Activated T-cell treated with anti-CD3 and anti-CD28 coated beads, Interleukin-2, amount 50 U/mL, for 48 hours (primary cell): ENCODE measurements at regions not wholly inside any gene's neighbourhood (a gene's known extent, or its start where the extent isn't known, plus 50 kb on each side); places are given as distances from the start of the nearest gene placed in this dataset.
"Not testable (repeated sequence)": the region's sequence is repeated elsewhere in the genome, so short reads cannot be mapped to it uniquely, and the experiment has no call there.

Experiments used
- DNase-seq, 2 experiments: peaks; one replicate each; pipeline ENCODE4 v3.0.0-alpha.2; 2020

GRCh38 chr4:127256500-127256899, 376.3 kb upstream of the INTU start:
- no peak for DNase-seq

DNA sequence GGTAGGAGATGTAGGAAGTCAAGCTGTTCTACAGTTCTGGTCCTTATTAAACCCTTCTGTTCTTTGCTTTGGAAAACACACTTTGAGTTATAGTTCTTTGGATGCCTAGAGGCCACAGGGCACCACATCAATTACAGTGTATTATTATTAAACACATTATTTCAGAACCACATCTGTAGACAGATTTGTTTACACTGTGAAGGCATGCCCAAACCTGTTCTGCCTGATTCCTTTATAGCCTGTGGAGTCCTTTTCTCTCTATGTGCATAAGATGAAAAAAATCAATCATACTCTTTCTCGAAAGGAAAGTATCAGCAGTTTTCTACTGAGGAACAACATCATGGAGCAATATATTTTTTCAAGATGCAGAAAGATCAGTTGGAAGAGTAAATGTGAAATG, 371.3 kb upstream of the INTU start:
- DNase-seq = no peak

DNA sequence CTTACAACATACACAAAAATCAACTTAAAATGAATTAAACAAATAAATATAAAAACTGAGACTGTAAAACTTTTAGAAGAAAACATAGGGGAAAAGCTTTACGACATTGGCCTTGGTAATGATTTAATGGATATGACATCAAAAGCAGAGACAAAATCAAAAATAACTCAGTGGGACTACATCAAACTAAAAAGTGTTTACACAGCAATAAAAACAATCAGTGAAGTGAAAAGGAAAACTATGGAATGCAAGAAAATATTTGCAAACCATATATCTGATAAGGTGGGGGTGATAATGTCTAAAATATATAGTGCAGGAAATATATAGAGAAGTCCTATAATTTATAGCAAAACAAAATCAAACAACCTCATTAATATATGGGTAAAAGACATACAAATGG, 364.4 kb upstream of the INTU start:
- no peak for DNase-seq

- not testable (repeated sequence) for DNase-seq
Measured at GRCh38 chr4:127277023-127277422, 355.7 kb upstream of the INTU start.

- DNase-seq = no peak
Measured at GRCh38 chr4:127284236-127284635, 348.5 kb upstream of the INTU start.

DNA sequence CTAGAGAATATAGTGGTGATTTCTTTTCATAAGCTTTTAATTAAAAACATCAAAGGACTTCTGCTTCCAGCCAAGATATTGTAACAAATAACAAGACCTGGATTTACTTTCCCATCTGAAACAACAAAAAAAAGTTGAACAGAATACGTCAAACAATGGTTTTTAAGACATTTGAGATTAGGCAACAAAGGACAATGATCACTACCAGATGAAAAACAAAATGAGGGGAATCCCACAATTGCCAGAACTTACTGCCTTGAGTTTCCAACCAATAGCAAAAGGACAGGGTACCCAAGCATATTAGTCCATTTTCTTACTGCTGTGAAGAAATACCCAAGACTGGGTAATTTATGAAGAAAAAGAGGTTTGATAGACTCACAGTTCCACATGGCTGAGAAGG, 341.4 kb upstream of the INTU start:
- DNase-seq = no peak

DNA sequence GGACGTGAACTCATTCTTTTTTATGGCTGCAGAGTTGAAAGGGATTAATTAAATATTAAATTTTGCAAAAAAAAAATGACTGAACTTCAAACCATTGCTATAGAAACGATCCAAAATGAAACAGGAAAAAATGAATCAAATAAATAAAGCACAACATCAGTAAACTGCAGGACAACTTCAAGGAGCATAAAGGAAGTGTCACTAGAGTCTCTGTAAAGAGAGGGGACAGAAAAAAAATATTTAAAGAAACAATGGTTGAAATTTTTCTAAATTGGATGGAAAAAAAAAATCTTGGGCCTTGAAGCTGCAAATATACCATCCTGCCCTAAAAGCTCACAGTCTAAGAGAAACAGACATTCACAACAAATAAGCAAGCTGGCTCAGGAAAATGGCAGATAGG, 339.3 kb upstream of the INTU start:
- DNase-seq = no peak

- no peak for DNase-seq
Measured at GRCh38 chr4:127304356-127304755, 328.4 kb upstream of the INTU start.

DNA sequence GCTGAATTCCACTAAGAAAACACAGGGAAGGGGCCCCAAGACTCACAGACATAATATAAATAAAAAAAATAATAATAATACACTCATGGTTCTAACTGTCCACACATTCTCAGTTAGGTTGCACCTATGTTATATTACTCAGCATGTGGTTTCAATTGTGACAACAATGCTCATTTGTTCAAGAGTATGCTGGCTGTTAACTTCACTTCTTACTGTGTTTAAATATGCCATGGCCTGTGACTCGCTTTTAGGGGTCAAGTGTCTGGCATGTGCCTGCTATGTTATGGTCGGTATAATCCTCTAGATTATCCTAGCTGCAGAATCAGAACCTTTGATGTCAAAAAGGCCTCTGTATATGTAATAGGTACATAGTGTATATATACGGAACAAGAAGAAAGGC, 324.8 kb upstream of the INTU start:
- DNase-seq = no peak

DNA sequence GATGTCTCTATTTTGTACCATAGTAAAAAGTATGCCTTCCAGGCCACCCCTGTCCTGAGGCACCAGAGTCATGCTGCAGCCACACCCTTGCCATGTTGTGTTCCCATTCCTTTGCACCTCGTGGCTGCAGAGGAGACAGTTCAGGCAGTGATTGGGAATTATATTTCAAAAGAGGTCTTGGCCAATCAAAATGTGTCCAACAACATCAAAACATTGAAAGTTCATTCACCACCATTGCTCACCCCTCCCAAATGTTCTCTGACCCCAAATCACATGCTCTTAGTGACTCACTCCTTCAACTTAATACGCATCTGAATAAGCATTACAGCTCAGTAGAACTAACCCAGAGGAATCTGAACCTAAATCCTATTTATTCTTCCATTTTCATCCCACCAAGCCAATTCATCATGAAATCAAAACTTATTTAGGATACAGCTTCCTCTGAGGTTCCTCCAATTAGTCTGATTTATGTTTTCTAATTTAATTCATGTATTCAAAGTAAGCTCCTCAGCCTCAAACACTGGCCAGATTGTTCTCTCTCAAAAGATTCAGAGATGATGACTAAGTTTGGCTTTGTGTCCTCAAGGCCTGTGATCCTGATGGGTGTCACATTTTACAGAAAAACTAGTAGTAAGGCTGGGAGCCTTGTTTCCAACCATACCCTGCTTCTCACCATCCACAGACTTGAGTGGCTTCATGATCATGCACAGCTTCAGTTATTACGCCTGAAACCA, 323.2 kb upstream of the INTU start:
- no peak for DNase-seq

- no peak for DNase-seq
Measured at GRCh38 chr4:127311371-127311770, 321.4 kb upstream of the INTU start.

- DNase-seq = no peak
Measured at GRCh38 chr4:127311924-127312323, 320.8 kb upstream of the INTU start.

GRCh38 chr4:127313767-127314166, 319.0 kb upstream of the INTU start:
- DNase-seq = no peak

GRCh38 chr4:127327491-127327890, 305.3 kb upstream of the INTU start:
- DNase-seq = no peak

- DNase-seq = no peak
Measured at GRCh38 chr4:127335073-127335620, 297.6 kb upstream of the INTU start.

DNA sequence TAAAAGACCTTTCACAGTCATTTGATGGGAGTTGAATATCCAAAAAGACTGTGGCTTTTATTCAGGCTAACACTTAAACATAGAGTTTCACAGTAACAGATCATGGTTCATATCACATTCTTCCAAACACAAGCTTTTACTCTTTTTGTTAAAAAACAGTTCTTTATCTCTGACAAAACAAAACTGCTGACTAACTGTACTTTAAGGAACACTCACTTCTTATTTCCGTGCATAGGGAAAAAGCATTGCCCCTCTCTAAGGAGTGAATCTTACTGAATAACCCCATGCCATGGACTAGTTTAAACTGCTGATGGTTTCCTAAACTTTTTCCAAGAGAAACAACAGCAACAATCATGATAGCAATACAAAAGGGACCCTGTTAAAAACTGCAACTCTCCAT, 297.0 kb upstream of the INTU start:
- DNase-seq = no peak

GRCh38 chr4:127343123-127343522, 289.6 kb upstream of the INTU start:
- DNase-seq = not testable (repeated sequence)

DNA sequence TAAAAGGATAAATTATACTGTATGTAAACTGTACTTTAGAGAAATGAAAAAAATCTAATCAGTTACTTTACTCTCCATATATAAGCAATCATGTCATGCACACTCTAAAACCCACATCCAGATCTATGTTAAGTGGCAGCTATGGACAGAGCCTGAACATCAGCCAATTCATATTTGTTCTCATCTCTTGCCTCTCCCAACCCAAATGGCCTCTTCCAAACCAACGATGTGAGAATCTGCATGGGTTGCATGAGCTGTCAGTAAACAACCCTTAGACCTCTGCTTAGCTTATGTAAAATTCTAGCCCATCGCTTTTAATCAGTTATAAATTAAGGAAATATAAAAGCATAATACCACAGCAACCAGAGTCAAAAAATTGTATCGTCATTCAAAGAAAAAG, 288.7 kb upstream of the INTU start:
- DNase-seq = no peak

DNA sequence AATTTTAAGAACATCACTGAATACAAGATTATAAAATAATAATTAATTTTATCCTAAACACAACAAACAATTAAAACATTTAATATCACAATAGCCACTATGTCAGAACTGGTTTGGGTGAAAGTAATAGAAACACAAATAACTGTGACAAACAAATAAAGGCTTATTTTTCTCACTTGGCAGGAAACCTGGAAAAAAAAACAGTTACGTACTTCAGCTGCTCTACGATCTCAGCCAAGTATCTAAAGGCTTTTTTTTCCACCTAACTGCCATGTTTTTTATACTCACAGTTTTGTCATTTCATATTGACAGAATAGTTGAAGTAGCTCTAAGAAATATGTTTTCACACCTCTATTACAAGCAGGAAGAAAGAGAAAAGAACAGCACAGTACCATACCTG, 284.8 kb upstream of the INTU start:
- DNase-seq = no peak

DNA sequence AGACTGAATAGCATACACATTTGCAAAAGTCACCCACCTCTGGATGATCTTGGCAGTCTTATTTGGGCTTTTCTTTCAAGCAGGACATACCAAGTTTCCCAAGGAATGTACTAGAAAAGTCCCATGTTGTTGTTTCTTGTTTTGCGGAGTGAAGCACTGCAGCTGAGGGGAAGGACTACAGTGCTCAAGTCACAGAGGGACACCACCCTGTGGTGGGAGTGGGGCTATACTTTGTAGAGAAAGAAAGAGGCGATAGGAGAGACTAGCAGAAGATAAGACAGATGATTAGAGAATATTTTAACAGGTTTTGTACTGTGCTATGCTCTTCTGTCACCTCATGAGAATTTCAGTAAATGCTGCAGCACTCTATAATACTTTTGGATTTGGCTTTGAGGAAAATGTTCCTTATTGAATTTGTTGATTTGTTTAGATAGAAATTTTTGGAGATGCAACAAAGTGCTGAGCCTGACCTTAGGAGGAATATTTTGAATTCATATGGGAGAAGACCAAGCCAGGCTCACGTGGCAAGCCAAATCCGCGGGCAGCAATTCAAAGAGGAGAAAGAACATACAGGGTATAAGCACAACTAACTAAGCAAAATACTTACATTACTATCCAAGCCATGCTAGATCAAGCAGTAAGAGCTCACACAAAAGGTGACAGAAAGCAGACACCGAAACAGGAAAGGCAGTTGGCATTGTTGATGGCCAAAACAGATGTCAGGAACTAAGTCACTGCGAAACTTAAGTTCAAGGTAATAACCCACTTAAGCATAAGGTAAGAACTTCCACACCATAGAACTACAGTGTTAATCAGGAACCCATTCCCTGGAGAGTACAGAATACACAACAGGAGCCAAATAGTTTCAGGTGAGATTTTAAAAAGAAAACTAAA, 280.3 kb upstream of the INTU start:
- DNase-seq = no peak

- DNase-seq = no peak
Measured at GRCh38 chr4:127355743-127356142, 277.0 kb upstream of the INTU start.

- no peak for DNase-seq
Measured at GRCh38 chr4:127357765-127358164, 275.0 kb upstream of the INTU start.

DNA sequence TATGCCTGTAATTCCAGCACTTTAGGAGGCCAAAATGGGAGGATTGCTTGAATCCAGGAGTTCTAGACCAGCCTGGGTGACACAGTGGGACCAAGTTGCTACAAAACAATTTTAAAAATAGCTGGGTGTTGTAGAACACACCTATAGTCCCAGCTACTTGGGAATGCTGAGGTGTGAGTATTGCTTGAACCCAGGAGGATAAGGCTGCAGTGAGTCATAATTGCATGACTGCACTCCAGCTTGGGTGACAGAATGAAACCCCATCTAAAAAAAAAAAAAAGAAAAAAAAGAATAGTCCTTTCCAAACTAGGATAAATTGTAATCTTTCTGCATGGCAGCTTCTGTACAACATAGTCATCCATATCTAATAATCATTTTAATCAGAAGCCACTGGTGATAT, 270.1 kb upstream of the INTU start:
- DNase-seq = no peak

DNA sequence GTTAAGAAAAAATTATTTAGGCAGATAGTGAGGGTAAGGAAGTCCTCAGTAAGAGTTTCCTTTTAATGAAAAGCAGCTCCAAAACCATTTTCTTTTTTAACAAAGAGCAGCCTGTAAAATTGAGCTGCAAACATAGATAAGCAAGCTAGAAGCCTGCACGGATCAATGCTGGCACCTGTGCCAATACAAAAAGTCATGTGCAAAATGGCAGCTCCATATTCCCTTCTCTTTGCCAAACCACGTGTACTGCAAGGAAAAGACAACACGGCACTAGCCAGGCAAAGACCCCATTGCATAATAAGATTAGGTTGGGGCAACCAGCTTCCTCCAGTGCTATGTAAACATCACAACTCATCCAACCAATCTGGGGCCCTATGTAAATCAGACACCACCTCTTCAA, 268.4 kb upstream of the INTU start:
- no peak for DNase-seq
